Brain microvascular endothelial cell (primary cell): ENCODE measurements at regions not wholly inside any gene's neighbourhood (a gene's known extent, or its start where the extent isn't known, plus 50 kb on each side); places are given as distances from the start of the nearest gene placed in this dataset.

Experiments
- DNase-seq: peaks from one replicate; pipeline ENCODE4 v3.0.0-alpha.2; 2020
- H3K27ac ChIP-seq: fragments of 250-450 bp; sonication (Bioruptor Pico); 2 replicates; pipeline ENCODE4 v1.5.1; 2020; ENCODE audit warnings: mild to moderate bottlenecking, moderate library complexity
- H3K27me3 ChIP-seq: fragments of 250-450 bp; sonication (Bioruptor Pico); replicated peaks from 2 replicates; pipeline ENCODE4 v1.5.1; 2020; ENCODE audit warnings: mild to moderate bottlenecking
- H3K36me3 ChIP-seq: fragments of 250-450 bp; sonication (Bioruptor Pico); replicated peaks from 2 replicates; pipeline ENCODE4 v1.5.1; 2020; ENCODE audit warnings: mild to moderate bottlenecking
- H3K4me3 ChIP-seq: 2 replicates; pipeline ENCODE4 v1.5.1; 2011; ENCODE audit warnings: low read depth, mild to moderate bottlenecking, control low read depth, low read length, moderate library complexity
- in situ Hi-C: cut with HindIII; loops from 2 replicates; pipeline ENCODE4 v1.10.0; 2017; ENCODE audit warnings: low sequenced_read_pairs, low pct_ligation_motif_present
- TF ChIP-seq, protein P1 (sequence below): IDR thresholded peaks from 2 replicates; pipeline ENCODE4 v1.5.1; 2011; ENCODE audit warnings: low read depth, mild to moderate bottlenecking, moderate library complexity, low read length, control low read depth, inconsistent platforms; ENCODE audit errors: missing control alignments

DNA sequence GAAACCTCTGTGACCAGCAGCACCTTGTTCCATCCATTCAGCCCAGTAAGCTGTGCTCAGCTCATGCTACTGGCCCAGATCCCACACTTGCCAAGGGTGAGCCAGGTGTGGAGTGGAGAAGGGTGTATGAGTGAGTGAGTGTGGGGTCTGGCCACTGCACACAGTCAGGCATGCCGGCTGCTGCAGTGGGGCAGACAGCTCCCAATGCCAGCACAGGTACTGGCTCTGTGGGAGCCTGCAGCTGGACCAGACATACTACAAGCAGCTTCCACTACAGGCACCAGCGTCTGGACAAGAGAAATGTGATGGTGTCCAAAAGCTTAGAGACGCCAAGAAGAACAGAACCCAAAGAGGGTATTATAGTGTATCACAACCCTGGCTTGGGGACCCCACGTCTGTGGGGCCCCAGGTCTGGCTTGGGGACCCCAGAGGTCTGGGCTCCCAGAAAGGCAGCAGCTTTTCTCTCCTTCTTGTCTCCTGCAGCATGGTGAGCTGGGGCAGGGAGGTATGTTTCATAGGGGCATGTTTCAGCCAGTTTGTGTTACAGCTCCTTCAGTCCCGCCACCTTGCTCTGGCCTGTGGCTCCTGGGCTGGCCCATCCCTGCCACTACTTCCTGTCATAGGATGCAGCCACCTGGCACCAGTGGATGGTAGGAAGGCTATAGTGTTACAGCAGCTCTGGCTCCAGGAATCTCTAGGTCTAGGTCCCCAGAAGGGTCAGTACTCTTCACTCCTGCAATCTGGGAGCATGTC lies 152.4 kb upstream of the HSF2 start:
- TF ChIP-seq, protein P1, sequence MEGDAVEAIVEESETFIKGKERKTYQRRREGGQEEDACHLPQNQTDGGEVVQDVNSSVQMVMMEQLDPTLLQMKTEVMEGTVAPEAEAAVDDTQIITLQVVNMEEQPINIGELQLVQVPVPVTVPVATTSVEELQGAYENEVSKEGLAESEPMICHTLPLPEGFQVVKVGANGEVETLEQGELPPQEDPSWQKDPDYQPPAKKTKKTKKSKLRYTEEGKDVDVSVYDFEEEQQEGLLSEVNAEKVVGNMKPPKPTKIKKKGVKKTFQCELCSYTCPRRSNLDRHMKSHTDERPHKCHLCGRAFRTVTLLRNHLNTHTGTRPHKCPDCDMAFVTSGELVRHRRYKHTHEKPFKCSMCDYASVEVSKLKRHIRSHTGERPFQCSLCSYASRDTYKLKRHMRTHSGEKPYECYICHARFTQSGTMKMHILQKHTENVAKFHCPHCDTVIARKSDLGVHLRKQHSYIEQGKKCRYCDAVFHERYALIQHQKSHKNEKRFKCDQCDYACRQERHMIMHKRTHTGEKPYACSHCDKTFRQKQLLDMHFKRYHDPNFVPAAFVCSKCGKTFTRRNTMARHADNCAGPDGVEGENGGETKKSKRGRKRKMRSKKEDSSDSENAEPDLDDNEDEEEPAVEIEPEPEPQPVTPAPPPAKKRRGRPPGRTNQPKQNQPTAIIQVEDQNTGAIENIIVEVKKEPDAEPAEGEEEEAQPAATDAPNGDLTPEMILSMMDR = no peak
- in situ Hi-C loops = no loop called here
- H3K36me3 ChIP-seq = no peaks in the 10 kb centered on the region

GRCh38 chr6:122248001-122248669 lies 151.3 kb upstream of the HSF2 start:
- no peak overlapping the region for H3K4me3 ChIP-seq
- no peaks in the 10 kb centered on the region for H3K27me3 ChIP-seq
- in situ Hi-C loops = no loop called here
- DNase-seq = no peak
- no peaks in the 10 kb centered on the region for H3K36me3 ChIP-seq
- TF ChIP-seq, protein P1 = no peak
- H3K27ac ChIP-seq = no peak overlapping the region

More for the DNA sequence above, 152.4 kb upstream of the HSF2 start:
- Histone ChIP-seq H3K4me3 (no peak overlapping the region), H3K27ac (no peak overlapping the region), H3K27me3 (no peaks in the 10 kb centered on the region)
- no peak for DNase-seq

- Histone ChIP-seq H3K36me3 (no peaks in the 10 kb centered on the region), H3K4me3 (no peak overlapping the region), H3K27ac (no peak overlapping the region), H3K27me3 (no peaks in the 10 kb centered on the region)
- in situ Hi-C loops = no loop called here
- TF ChIP-seq, protein P1 = no peak
- DNase-seq = no peak
Measured at GRCh38 chr6:122248844-122249243, 150.6 kb upstream of the HSF2 start.

DNA sequence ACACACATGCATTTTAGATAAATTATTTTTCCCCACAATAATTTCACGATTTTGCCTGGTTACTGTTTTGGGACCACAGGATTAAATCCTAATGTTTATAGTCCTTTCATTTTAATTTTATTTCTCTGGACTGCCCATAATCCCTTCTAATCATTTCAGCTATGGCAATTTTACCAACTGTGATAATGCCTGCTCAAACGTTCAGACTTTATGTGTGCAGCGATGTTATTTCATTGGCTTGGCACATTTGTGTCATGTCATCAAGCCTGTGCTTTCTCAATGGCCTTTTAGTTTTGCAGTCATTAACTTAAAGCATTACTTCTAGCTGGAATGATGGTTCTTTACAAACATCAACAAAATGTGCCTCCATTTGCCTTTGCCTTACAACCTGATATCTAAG lies 140.6 kb upstream of the HSF2 start:
- TF ChIP-seq, protein P1 = no peak
- in situ Hi-C loops = no loop called here

DNA sequence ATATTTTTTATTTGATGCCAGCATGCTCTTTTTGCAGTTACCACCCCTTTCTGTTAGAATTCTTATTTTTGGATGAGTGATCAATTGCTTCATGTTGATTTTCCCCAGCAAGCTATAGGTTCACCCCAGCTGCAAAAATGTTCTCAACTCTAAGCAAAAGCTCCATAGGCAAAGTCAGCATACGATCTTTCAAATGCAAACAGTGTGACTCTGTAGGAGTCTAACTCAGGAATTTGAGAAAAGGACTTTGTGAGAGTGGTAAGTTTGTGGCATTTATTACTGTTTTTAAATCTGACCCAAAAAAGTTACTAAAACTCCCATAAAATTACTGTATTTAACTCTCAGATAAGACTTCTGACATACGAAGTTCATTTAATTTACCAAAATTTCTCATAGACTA lies 134.9 kb upstream of the HSF2 start:
- no peaks in the 10 kb centered on the region for H3K36me3 ChIP-seq
- no peak for DNase-seq
- in situ Hi-C loops = no loop called here
- no peak overlapping the region for H3K27ac ChIP-seq
- TF ChIP-seq, protein P1 = no peak
- H3K4me3 ChIP-seq = no peak overlapping the region
- H3K27me3 ChIP-seq = no peaks in the 10 kb centered on the region

More for the DNA sequence above, 140.6 kb upstream of the HSF2 start:
- no peak for DNase-seq
- Histone ChIP-seq H3K36me3 (no peaks in the 10 kb centered on the region), H3K27ac (no peak overlapping the region), H3K27me3 (no peaks in the 10 kb centered on the region), H3K4me3 (no peak overlapping the region)
